ENCODE measurements at regions not wholly inside any gene's neighbourhood (a gene's known extent, or its start where the extent isn't known, plus 50 kb on each side); places are given as distances from the start of the nearest gene placed in this dataset.

DNA sequence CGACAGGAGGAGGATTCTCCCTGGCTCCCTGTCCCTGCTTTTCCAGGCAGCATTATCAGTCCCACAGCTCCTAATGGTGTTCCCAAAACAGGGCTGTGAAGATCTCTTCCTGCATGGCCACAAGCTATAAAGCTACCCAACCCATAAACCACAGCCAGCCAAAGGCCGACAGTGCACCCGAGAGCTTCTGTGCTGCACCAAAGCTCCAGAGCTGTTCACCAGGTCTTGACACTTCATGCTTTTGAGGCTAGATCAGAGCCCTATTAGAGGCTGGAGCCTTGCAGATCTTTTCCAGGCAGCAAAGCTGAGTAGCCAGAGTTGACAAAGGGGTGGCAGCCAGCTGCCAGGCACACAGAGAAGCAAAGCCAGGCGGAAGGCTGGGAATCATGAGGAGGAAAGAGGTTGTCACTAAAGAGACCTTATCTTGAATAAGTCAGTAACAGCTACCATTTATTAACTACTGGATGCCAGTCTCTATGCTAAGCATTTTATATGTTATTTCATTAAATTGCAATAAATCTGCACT is 180.4 kb downstream of the KATNAL1 start:
- TF ChIP-seq JUN (IDR thresholded peaks at IDR 0.05; ENCODE audit: low read depth, low read length) (no peak), SP4 (IDR thresholded peaks at IDR 0.05; ENCODE audit: low read length) (no peak), CEBPB (IDR thresholded peaks at IDR 0.05; ENCODE audit: low read depth, low read length) (no peak), NANOG (IDR thresholded peaks at IDR 0.05; ENCODE audit: insufficient read depth, low read depth, low read length, poor library complexity, severe bottlenecking) (no peak), POLR2A (IDR thresholded peaks at IDR 0.05; ENCODE audit: control extremely low read depth in 1 of 2, low read depth in 2 of 2, low read length in 2 of 2) (no peak), SP1 (IDR thresholded peaks at IDR 0.05; ENCODE audit: low read depth, low read length) (no peak)
- TF ChIP-seq, protein P1, sequence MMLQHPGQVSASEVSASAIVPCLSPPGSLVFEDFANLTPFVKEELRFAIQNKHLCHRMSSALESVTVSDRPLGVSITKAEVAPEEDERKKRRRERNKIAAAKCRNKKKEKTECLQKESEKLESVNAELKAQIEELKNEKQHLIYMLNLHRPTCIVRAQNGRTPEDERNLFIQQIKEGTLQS (IDR thresholded peaks at IDR 0.05; ENCODE audit: insufficient read depth, low read depth, low read length) = no peak
